COLO668 (cell line): ENCODE measurements at regions not wholly inside any gene's neighbourhood (a gene's known extent, or its start where the extent isn't known, plus 50 kb on each side); places are given as distances from the start of the nearest gene placed in this dataset.

Experiments
- DNase-seq: peaks from one replicate; lab custom pipeline; 2025; ENCODE audit not compliant: unreplicated experiment; lab: John Stamatoyannopoulos, UW

DNA sequence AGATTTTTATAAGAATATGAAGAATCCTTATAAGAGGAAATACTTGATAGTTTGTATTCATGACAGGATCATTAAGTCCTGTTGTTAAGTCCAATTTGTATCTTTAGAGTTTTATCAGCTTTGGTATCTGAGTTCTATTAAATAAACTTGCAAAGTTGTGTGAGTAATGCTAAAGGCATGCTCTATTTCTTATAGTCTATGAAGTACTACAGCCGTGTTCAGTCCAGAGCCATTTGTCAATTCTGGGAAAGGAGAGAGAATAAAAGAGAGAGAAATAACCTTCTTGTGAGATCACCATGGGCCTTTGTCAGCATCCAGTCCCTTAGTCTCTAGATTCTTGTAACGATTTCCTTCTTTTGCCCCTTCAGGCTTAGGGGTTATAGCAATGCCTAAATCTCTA, 181.2 kb upstream of the POU3F2 start:
- no peak for DNase-seq

DNA sequence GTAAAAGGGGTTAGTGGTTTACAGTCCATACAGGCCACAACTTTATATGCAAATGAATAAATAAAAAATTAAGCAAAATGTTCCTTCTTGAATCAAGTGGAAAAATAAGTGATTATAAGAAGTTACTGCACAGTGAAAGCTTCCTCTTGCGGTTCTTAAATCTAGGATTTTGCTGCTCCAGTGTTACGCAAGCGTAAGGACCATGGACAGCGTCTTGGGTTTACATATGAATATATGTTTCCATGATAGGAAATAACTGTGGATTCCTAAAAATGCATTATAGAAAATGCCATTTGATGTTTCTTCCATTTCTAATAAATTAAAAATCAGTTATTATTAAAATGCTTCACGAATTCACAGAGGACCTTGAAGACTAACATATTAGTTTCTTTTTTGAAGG, 176.6 kb upstream of the POU3F2 start:
- DNase-seq, result no peak

DNA sequence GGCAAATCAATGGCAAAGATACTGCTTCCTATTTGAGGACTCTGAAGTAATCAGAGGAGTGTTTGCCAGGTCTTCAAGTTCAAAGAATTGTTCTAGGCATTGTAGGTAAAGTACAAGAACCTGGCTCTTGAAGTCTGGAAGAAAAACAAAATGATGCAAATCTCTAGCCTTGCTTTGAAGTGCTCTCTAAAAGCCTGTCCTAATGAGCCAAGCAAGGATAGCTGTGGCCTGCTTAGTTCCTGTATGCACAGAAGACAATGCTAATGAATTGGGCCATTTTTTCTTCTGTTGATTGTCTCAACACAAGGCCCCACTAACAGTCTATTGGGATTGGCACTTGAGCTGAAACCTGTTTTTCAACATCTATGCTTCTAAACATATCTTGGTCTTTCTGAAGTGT, 165.0 kb upstream of the POU3F2 start:
- no peak for DNase-seq

DNA sequence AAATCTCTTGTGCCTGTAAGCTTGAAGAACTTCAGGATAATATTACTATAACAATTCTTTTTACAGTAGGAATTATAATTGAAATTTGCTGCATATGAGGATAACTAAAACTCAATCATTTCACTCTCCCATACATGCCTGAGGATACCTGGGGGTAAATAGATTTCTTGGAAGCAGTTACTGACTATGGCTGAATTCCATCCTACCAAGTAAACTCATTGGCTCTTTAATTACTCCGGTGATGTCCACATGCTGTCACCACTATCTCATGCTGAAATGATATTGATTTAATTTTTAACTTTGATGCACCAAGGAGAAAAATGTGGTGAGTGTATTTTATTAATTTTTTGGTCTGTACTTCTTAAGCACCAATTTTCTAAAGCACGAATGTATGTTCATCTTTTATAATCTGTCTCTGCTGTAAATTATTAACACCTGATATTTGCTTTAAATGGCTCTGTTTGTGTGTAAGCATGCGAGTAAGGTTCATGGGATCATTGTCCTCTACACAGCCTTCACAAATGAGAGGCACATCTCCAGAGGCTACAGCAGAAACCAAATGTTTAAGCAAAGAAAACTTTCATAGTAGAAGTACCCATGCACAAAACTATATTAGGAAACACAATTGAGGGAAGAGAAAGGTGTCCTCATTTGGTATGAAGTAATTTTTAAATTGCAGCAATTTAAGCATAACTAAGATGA, 164.2 kb upstream of the POU3F2 start:
- no peak for DNase-seq

DNA sequence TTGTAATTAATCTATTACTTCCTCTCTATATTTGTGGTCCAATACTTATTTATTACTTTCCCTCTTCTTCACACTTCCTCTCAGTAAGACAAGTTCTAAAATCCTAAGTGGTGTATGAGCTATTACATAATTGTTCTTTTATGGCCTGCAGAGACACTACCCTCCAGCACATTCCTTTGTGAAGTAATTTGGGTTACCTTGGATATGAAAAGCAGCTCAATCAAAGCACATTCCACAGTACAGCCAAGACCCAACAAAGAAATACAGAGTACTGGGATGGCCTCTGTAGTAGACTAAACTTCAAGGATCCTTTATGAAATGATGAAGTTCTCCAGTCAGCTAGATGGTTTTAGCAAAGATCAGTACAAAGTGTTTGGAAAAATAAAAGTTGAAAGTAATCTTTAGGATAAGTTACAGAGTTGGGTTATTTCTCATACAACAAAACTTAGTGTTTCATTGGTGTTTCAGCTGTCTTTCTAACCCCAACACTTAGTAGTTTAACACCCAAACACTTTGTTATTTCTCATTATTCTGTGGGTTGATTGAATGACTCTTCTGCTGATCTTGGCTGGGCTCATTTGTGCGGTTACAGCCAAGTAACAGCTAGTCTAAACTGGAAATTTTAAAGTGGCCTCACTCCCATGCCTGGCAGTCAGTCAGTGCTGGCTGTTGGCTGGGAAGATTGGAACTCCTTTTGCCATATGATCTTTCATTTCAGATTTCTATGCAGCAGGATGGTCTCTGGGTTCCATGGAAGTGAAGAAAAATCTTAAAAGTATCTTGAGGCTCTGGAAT, 161.5 kb upstream of the POU3F2 start:
- no peak for DNase-seq

DNA sequence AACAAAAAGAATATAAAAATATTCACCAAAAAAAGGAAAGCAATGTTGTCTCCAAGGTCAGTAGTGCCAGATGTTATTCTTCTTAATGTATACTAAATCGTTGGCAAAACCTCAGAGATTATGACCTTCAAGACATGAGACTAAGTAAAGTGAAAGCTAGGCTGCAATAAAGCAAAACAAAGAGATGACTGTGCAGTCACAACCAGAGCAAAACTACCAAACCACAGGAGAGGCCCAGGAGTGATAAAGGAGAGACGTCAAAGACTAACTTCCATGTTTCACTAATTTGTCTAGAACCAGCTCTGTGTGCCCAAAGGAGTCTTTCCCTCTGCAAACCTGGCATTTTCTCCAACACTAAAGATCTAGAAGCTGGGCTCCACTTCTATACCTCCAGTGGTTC, 155.9 kb upstream of the POU3F2 start:
- DNase-seq, result no peak

DNA sequence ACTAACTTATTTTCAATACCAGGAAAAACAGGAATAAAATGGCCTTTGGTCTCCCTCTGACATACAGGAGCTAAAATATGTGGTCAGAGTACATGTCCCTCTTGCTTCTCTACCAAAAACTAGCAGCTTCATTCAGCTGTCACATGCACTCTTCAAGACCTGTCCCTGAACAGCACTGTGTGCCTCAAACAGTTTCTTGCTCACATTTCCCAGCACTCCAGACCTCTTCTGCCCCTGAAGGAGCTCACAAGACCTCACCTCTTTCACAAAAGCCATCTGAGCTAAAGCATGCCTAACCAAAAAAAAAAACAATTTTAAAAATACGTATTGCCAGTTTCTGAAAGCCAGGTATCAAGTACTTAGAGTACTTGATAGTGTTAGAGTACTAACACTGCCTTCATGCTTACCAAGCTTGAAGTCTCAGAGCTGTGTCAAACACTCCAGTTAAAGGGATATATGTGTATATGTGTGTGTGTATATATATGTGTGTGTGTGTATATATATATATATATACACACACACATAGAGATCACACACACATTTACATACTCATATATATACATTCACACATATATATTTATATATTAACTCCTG, 148.3 kb upstream of the POU3F2 start:
- DNase-seq, result no peak

DNA sequence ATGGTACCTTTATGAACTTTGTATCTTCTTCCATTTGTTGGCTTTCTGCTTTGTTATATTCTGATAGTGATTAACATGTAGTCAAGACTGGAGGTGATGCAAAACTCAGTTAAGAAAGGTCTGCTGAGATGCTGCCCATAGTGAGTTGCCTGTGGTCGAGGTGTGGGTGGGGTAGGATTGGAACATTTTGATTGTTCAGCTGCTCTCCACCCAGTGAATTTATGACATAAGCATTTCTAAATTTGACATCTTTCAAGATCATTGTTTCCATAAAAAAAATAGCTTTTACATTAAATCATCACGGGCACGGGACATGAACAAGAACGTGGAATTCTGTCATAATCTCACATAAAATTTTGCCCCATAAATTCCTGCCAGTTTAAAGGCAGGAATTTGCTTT, 146.6 kb upstream of the POU3F2 start:
- no peak for DNase-seq

DNA sequence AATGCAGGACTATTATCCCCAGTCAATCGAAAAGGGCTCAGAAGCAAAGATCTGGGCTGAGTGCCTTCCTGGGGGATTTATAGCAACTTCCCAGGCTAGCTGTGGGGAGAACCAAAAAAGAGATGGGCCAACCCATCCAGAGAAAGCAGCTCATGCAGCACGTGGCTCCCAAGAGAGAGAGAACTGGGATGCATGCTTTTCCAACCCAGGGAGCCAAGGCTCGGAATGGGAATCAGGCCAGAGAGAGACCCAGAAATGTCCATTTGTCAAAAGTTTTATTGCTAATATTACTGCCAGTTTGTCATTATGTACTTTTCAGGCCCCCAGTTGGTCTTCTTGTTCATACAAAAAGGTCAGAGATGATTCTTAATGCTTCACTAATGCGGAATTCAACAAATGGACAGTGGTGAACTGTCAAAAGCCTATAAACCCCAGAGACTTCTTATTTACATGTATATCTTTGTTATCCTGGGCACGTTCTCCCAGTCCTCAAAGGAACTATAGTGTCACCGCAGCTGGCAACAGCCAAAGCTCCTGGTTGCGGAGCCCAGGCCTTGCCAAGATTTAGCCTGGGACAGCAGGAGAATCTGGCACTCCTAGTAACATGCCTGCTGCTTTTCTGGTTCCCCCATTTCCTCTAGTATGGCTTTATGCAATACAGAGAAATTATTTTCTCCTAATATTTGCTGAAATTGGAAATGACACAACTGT, 139.1 kb upstream of the POU3F2 start:
- no peak for DNase-seq

DNA sequence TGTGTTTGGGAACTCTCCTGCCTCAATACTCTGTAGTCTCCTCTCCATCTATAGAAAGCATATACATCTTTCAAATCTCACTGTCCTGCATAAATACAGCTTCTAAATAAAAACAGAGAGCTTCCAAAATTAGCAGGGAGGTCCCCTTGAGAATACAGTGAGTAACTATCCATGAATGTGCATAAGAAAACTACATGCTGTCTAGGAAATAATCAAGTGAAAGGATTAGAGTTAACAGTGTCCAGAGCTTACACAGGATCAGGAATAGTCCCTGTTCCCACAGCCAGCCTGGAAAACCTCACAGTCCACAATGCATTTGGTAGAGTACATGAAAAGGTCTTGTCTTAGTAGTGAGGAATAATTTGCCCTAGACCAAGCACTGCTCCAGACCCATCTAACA, 123.0 kb upstream of the POU3F2 start:
- DNase-seq, result no peak

DNA sequence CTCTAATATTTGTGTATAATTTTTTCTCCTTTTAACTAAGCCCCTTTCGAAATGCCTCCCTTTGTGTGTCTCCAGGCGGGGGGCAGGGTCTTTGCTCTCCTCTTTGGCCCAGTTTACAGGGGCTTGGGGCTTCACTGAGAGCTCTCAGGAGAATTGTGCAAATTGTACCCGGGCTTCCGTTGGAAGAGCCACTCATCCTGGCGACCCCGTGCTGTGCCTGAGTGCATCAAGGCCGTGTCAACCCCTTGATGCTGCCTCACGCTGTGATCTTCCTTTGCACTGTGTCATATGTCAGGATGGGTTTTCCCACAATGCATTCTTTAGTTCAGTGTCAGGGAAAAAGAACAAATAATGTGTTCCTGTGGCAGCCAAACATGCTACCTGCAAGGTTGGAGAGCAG, 118.0 kb upstream of the POU3F2 start:
- no peak for DNase-seq

DNA sequence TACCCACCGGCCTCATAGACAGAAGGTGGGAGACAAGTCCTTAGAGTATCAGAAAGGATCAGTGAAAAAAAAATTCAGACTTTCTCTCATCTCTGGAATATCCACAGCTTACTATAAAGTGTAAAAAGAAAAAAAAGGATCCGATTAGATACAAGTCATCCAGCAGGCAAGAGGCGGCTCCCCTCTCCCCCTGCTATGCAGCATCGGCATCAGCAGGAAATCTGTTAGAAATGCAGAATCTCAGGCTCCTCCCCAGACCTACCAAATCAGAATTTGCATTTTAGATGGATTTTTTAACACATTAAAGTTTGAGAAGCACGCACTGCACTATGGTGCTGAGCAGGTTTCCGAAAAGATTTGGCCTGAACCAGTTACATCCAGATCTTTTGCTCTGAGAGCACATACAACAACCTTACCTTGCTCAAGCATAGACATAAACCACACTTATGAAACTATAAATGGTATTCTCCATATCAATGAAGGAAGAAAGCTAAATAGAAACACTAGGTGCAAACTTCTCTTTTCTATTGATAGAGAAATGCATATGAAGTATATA, 117.0 kb upstream of the POU3F2 start:
- no peak for DNase-seq

DNA sequence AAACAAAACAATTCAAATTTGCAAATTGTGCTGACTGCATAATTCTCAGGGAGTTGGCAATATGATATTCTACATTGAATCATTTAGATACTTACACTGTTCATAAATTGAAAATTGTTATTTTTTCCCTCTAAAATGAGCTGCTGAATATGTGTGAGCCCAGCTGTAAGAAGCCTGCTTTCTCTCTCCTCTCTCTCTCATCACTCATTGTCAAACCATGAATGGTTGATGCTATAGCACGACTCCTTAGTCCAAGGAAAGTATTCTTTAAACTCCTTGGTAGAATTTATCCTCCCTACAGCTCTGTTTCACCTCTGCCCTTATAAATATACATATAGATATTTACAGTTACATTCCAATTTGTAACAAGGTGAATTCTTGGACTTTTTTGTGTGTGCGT, 116.4 kb upstream of the POU3F2 start:
- DNase-seq, result no peak

DNA sequence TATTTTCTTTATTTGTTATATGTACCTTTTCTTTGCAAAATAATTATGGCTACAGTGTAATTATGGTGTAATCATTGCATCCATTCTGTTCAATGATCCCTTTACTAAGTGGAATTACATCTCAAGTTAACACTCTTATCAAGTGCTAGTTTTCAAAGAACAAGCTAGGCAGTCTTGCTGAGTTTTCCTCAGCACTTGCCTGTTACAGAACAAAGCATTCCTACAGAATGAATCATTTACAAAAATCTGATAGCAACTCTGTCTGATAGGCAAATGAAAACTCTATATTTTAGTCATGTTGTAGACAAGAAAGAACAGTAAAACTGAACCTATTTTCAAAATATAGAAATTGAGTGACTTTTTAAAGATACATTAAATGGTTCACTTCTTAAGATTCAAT, 109.8 kb upstream of the POU3F2 start:
- no peak for DNase-seq

DNA sequence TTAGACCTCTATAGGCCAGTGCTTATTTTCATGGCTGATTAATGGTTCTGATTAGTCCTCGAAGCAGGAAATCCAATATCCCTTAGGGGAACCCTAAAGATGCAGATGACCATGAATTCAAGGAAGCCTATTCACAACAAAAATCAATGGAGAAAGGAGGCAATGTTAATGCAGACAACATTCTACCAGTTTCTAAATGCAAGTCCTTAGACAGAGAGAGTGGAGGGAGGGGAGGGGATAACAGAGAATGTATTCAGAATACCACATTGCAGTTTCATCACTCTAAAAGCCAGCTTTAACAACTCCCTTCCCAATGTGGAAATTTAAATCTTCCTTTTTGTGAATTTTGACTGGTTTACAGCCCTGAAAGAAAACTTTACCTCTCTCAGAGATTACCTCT, 87.1 kb upstream of the POU3F2 start:
- no peak for DNase-seq

DNA sequence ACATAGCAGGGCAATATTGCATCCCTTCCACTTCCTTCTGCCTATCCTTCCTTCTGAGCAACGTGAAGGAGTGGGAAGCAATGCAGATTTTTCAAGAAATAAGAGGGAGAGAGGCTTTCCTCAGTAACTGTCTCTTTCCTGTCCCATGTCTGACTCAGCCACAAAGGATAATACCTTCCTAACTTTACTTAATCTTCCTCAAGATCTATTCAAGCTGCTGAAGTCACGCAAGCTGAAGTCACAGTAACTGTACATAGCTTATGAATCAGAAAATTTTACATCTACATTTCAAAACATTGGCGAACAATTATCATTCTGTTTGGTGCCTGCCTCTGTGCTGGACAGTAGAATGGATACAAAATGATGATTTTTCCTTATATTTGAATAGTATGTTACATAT, 86.4 kb upstream of the POU3F2 start:
- no peak for DNase-seq

DNA sequence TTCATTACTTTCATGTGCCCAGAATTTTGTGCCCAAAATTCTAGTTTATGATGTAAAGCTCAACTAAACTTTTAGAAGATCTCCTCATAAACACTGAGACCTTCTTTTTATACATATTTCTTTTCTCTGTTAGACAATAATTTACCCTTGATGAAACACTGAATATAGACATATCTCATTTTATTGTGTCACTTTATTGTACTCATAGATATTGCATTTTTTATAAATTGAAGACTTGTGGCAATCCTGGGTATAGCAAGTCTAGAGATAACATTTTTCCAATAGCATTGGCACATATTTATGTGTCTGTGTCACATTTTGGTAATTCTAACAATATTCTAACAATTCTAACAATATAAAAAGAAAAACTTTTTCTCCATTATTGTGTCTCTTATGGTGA, 74.9 kb upstream of the POU3F2 start:
- DNase-seq, result no peak

DNA sequence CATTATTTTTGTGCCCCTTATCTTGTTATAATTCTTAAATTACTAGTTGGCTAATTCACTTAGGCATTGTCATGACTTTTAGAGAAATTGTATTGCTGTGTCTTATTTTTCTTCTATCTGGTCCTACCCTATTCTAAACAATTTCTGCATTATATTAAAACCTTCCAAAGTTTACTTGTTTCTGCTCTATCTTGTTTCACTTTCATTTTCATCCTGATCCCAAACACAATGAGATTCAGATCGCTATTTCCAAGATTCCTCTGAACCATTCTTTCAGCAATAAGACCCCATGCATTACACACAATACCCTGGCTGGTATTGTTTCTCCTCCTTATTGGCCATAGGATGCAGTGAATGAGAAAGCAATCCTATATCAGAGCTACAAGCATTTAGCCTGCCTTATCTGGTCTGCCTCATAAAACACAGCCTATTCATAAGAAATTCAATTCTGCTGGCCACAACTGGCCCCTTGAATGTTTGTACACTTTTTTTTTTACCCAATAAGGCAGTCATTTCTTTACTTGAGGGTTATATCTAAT, 69.9 kb upstream of the POU3F2 start:
- no peak for DNase-seq

DNA sequence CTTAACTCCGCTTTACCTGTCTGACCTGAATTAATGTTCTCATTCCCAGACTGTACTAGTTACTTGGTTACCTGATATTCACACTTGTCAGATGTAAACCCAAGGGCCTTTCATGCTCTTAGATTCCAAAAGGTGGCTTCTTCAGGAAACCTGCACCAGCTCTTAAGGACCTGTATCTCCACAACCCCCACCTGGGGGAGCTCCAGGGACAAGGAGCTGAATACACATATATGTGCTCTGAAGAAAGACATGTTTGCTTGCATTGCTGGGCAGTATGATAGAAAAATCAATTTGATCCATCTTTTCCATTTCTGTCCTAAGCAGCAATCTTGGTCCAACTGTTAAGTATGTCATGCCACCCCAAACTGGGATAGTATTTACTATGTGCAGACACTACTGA, 64.8 kb upstream of the POU3F2 start:
- peak; percentile 37 for DNase-seq

DNA sequence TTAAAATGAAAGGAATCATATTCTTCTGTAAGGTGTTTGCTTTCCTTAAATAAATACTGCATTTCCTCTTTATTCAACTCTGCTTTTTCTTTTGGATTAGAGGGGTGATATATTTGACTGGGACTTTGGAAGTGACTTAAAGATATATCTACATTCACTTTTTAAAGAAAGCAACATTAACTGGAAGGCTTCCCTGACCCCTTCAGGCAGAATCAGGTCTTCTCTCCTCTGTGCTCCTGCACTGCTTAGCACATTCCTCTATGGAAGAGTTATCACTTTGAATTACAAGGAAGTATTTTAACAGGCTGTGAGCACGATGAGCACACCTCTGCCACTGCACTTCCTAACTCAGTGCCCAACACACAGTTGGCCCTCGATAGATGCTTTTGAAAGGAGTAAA, 59.2 kb upstream of the POU3F2 start:
- DNase-seq, result no peak

DNA sequence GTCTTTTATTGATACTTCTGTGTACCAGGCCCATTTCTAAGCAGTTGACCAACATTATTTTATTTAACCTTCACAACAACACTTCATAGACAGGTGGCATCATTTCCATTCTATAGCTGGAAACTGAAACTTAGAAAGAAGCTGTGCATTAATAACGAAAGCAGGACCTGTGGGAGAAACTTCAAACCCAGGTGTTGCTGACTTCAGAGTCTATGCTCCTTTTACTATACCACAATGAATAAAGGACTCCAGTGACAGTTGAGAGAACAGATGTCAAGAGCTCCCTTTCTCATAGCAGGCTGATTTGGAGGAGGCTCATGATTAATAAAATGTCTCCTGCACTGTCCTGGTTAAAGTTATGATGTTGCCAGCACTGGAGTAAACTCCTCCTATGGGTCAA, 56.6 kb upstream of the POU3F2 start:
- DNase-seq, result no peak
